ENCODE measurements at regions not wholly inside any gene's neighbourhood (a gene's known extent, or its start where the extent isn't known, plus 50 kb on each side); places are given as distances from the start of the nearest gene placed in this dataset.

DNA sequence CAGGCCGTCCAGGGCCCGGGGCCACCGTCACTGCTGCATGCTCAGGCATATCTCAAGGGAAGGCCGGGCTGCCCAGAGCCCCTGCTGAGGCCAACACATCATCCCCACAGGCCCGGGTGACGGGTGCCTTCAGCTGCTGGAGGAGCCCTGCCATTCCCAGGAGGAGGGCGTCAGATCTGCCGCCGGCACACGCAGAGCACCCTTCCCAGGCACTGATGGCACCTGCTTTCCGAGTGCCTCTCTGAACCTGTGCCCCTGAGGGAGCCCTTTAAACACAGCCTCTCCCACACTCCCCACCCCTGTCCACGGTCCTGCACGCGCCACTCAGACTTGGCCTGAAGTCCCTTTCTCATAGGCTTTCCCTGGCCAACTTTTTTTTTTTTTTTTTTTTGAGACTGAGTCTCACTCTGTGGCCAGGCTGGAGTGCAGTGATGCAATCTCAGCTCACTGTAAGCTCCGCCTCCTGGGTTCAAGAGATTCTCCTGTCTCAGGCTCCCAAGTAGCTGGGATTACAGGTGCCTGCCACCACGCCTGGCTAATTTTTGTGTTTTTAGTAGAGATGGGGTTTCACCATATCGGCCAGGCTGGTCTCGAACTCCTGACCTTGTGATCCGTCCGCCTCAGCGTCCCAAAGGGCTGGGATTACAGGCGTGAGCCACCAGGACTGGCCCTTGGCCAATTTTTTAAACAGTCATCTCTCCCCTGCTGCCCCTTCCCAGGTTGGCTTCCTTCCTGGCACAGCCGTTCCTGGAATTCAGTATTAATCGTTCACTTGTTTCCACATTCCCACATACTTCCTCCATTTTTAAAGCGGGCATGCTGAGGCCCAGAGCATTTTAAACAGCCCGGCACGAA is 211.7 kb downstream of the NDUFA10 start:
- TF ChIP-seq POLR2AphosphoS5 (IDR thresholded peaks at IDR 0.05; ENCODE audit: low read depth, low read length) (no peak), REST (IDR thresholded peaks at IDR 0.05; ENCODE audit: insufficient read depth in 1 of 2, low read depth in 2 of 2, low read length in 2 of 2) (no peak), SIN3A (IDR thresholded peaks at IDR 0.05; ENCODE audit: borderline replicate concordance, insufficient read depth, low read length) (no peak), TAF1 (IDR thresholded peaks at IDR 0.05; ENCODE audit: borderline replicate concordance, insufficient read depth, low read length) (no peak)
